Endothelial cell of umbilical vein (primary cell): ENCODE measurements at regions not wholly inside any gene's neighbourhood (a gene's known extent, or its start where the extent isn't known, plus 50 kb on each side); places are given as distances from the start of the nearest gene placed in this dataset.

Experiments
- BruUV-seq: library from RNA; stranded (reverse); fragments of 400-500 nt; replicated peaks from 2 replicates; lab custom pipeline; 2021; lab: Mats Ljungman, UMichigan
- CTCF ChIA-PET: fragments of 300-600, 350-600 bp; sonication (Branson Sonifier 250); formaldehyde crosslinking; loops from one replicate; lab custom pipeline; 2021; ENCODE audit warnings: antibody characterized with exemption, inconsistent platforms; lab: Charles Lee
- POLR2A ChIA-PET: fragments of 300-600, 350-600 bp; sonication (Branson Sonifier 250); formaldehyde crosslinking; loops from one replicate; lab custom pipeline; 2021; ENCODE audit warnings: antibody characterized with exemption, inconsistent platforms; lab: Charles Lee
- DNase-seq: peaks from one replicate; pipeline ENCODE4 v3.0.0-alpha.2; 2011; ENCODE audit warnings: low read depth, low spot score
- FAIRE-seq: peaks from 2 replicates; lab custom pipeline; 2011; peaks lifted over from hg19 to GRCh38; lab: Jason Lieb, UNC
- H2AFZ ChIP-seq: 2 replicates; pipeline ENCODE4 v1.6.0; 2012; ENCODE audit warnings: low read depth, low read length, control low read depth, inconsistent platforms
- H3K27ac ChIP-seq: 2 replicates; pipeline ENCODE4 v1.5.1; 2011; ENCODE audit warnings: low read depth, mild to moderate bottlenecking, control low read depth, low read length, moderate library complexity; ENCODE audit not compliant: insufficient read depth
- H3K27me3 ChIP-seq, 2 experiments: 2 replicates each; pipeline versions ENCODE4 v1.6.0 to v1.6.1; 2011; ENCODE audit warnings: low read length in 2 of 2, mixed read lengths in 1 of 2; ENCODE audit not compliant: control insufficient read depth in 2 of 2, insufficient read depth in 2 of 2
- H3K36me3 ChIP-seq, 2 experiments: 2 replicates in 1 of 2; 3 replicates in 1 of 2; pipeline ENCODE4 v1.5.1; 2011; ENCODE audit warnings: low read length in 2 of 2, mild to moderate bottlenecking in 1 of 2, moderate library complexity in 1 of 2; ENCODE audit not compliant: control insufficient read depth in 2 of 2, insufficient read depth in 2 of 2; ENCODE audit errors: extremely low read depth in 1 of 2
- H3K4me1 ChIP-seq: 3 replicates; pipeline ENCODE4 v1.5.1; 2011; ENCODE audit warnings: mild to moderate bottlenecking, low read length; ENCODE audit not compliant: control insufficient read depth, insufficient read depth; ENCODE audit errors: extremely low read depth
- H3K4me2 ChIP-seq: 2 replicates; pipeline ENCODE4 v1.6.1; 2011; ENCODE audit warnings: low read length, control low read depth, mixed read lengths; ENCODE audit not compliant: insufficient read depth
- H3K4me3 ChIP-seq, 3 experiments: fragments of 200-600 bp in 1 of 3; sonication (generic), shearing (Covaris generic) in 1 of 3; replicated peaks in 1 of 3; 2 replicates each; pipeline ENCODE4 v1.5.1; 2011 to 2016; ENCODE audit warnings: control low read depth in 3 of 3, low read length in 3 of 3, mild to moderate bottlenecking in 2 of 3, inconsistent platforms in 1 of 3, low read depth in 1 of 3, moderate library complexity in 1 of 3; ENCODE audit not compliant: insufficient read depth in 1 of 3
- H3K79me2 ChIP-seq: 2 replicates; pipeline ENCODE4 v1.6.0; 2012; ENCODE audit warnings: low read length, inconsistent platforms; ENCODE audit not compliant: control insufficient read depth, insufficient read depth
- H3K9ac ChIP-seq: replicated peaks from 2 replicates; pipeline ENCODE3; 2011; ENCODE audit warnings: low read length, control low read depth; ENCODE audit not compliant: insufficient read depth; ENCODE audit errors: extremely low read depth
- H3K9me1 ChIP-seq: replicated peaks from 3 replicates; pipeline ENCODE4 v1.6.0; 2011; ENCODE audit warnings: mild to moderate bottlenecking, low read length; ENCODE audit not compliant: control insufficient read depth, insufficient read depth; ENCODE audit errors: extremely low read depth
- H3K9me3 ChIP-seq: replicated peaks from 2 replicates; pipeline ENCODE4 v1.5.1; 2012; ENCODE audit warnings: low read length, inconsistent platforms; ENCODE audit not compliant: control insufficient read depth, insufficient read depth
- H4K20me1 ChIP-seq: replicated peaks from 2 replicates; pipeline ENCODE3; 2011; ENCODE audit warnings: mild to moderate bottlenecking, low read length; ENCODE audit not compliant: control insufficient read depth, insufficient read depth; ENCODE audit errors: extremely low read depth
- EZH2 ChIP-seq: IDR thresholded peaks from 2 replicates; pipeline ENCODE4 v1.6.1; 2012; ENCODE audit warnings: borderline replicate concordance, low read depth, mild to moderate bottlenecking, moderate library complexity, low read length, inconsistent platforms; ENCODE audit not compliant: severe bottlenecking
- FOS ChIP-seq: IDR thresholded peaks from 2 replicates; pipeline ENCODE4 v1.6.1; 2011; ENCODE audit warnings: mild to moderate bottlenecking, low read length, moderate library complexity, borderline replicate concordance; ENCODE audit not compliant: insufficient read depth
- GATA2 ChIP-seq: IDR thresholded peaks from 2 replicates; pipeline ENCODE4 v1.7.0; 2011; ENCODE audit warnings: low read depth, mild to moderate bottlenecking, moderate library complexity, mixed read lengths, low read length; ENCODE audit not compliant: insufficient read length, insufficient read depth
- JUN ChIP-seq: IDR thresholded peaks from 2 replicates; pipeline ENCODE4 v1.6.1; 2011; ENCODE audit warnings: borderline replicate concordance, low read depth; ENCODE audit not compliant: insufficient read length, insufficient read depth
- MYC ChIP-seq: IDR thresholded peaks from one replicate; pipeline ENCODE4 v1.6.1; 2011; ENCODE audit warnings: mild to moderate bottlenecking, low read depth, low read length
- POLR2A ChIP-seq: IDR thresholded peaks from 2 replicates; pipeline ENCODE4 v1.6.1; 2012; ENCODE audit warnings: low read depth, mild to moderate bottlenecking, control low read depth, low read length
- POLR2AphosphoS5 ChIP-seq: IDR thresholded peaks from 2 replicates; pipeline ENCODE4 v1.6.1; 2012; ENCODE audit warnings: low read depth, mild to moderate bottlenecking, control low read depth, low read length, moderate library complexity; ENCODE audit not compliant: insufficient read depth
- dilution Hi-C: fragments of 300-500 bp; cut with MboI; formaldehyde crosslinking; loops from one replicate; pipeline ENCODE4 v1.15.0; 2019; ENCODE audit warnings: low sequenced_read_pairs; ENCODE audit not compliant: extremely low pct_ligation_motif_present
- intact Hi-C: fragments of 100-400 bp; cut with micrococcal nuclease; formaldehyde crosslinking; loops from one replicate; pipeline ENCODE4 v1.10.0; 2022
- TF ChIP-seq, protein P1 (sequence below), 2 donors: IDR thresholded peaks; 1 replicate in 1 of 2; 2 replicates in 1 of 2; pipeline ENCODE4 v1.5.1; 2011; ENCODE audit warnings: low read length in 2 of 2, mild to moderate bottlenecking in 2 of 2, moderate library complexity in 2 of 2, control low read depth in 1 of 2, inconsistent platforms in 1 of 2, low read depth in 1 of 2; ENCODE audit not compliant: insufficient read depth in 1 of 2; ENCODE audit errors: extremely low read depth in 1 of 2
- TF ChIP-seq, protein P2 (sequence below): IDR thresholded peaks from 2 replicates; pipeline ENCODE4 v1.6.1; 2011; ENCODE audit not compliant: insufficient read depth, insufficient read length

DNA sequence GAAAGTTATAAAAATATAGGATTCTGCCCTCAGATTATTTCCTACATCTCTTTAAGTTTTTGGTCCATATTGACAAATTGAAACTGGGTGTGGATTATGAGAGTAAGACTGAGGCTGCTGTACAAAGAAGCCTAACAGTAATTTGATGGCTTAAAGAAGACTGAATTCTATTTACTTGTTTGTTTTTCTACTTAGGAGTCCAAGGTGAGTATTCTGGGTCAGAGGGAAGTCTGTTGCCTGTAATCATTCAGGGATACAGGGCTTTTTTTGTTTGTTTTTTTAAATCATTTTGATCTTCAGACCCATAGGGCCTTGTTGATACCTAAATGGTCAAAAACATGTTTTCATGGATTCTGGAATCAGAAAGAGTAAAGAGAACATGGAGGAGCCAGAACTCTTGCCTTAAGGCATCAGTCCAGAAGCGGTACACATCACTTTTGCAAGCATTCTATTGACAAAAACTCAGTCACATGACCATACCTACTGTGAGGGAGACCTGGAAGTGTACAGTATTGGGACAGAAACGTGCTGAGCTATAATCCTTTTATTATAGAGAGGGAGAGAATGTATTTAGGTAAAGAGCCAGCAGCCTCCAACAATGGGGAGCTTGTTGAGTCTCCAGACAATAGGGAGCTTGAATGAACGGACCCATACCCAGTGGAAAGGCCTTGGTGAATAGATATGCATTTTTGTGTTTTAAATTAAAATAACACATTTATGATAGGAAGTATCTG, 102.7 kb downstream of the LRRC70 start:
- no peak overlapping the region for H2AFZ ChIP-seq
- no peaks in the 10 kb centered on the region for H3K4me1 ChIP-seq
- POLR2A ChIA-PET = no interaction called here
- no peak overlapping the region for H3K9ac ChIP-seq
- intact Hi-C loops = no loop called here
- no peak overlapping the region for H3K27ac ChIP-seq
- no peak for TF ChIP-seq MYC
- TF ChIP-seq GATA2 = no peak
- no peak for TF ChIP-seq POLR2A
- TF ChIP-seq POLR2AphosphoS5 = no peak
- TF ChIP-seq FOS = no peak
- TF ChIP-seq EZH2 = no peak
- TF ChIP-seq JUN = no peak
- TF ChIP-seq, protein P1, sequence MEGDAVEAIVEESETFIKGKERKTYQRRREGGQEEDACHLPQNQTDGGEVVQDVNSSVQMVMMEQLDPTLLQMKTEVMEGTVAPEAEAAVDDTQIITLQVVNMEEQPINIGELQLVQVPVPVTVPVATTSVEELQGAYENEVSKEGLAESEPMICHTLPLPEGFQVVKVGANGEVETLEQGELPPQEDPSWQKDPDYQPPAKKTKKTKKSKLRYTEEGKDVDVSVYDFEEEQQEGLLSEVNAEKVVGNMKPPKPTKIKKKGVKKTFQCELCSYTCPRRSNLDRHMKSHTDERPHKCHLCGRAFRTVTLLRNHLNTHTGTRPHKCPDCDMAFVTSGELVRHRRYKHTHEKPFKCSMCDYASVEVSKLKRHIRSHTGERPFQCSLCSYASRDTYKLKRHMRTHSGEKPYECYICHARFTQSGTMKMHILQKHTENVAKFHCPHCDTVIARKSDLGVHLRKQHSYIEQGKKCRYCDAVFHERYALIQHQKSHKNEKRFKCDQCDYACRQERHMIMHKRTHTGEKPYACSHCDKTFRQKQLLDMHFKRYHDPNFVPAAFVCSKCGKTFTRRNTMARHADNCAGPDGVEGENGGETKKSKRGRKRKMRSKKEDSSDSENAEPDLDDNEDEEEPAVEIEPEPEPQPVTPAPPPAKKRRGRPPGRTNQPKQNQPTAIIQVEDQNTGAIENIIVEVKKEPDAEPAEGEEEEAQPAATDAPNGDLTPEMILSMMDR (IDR thresholded peaks at IDR 0.05; ENCODE audit: extremely low read depth in 1 of 2, insufficient read depth in 1 of 2, low read depth in 1 of 2, low read length in 2 of 2) = no peak
- TF ChIP-seq, protein P2, sequence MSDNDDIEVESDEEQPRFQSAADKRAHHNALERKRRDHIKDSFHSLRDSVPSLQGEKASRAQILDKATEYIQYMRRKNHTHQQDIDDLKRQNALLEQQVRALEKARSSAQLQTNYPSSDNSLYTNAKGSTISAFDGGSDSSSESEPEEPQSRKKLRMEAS = no peak
- no peaks in the 10 kb centered on the region for H3K9me1 ChIP-seq
- no peak overlapping the region for H3K4me2 ChIP-seq
- no peaks in the 10 kb centered on the region for H3K9me3 ChIP-seq
- no TSS peak for BruUV-seq
- H3K79me2 ChIP-seq = no peaks in the 10 kb centered on the region
- dilution Hi-C loops = no loop called here
- no peaks in the 10 kb centered on the region for H4K20me1 ChIP-seq
- no peak for FAIRE-seq
- no peaks in the 10 kb centered on the region for H3K36me3 ChIP-seq
- H3K4me3 ChIP-seq = no peak overlapping the region
- no peaks in the 10 kb centered on the region for H3K27me3 ChIP-seq
- CTCF ChIA-PET = no interaction called here
- no peak for DNase-seq
